Neural progenitor cell (in vitro differentiated cells): ENCODE measurements at regions not wholly inside any gene's neighbourhood (a gene's known extent, or its start where the extent isn't known, plus 50 kb on each side); places are given as distances from the start of the nearest gene placed in this dataset.

ENCODE experiments used
- DNase-seq: peaks from one replicate; pipeline ENCODE4 v3.0.0-alpha.2; 2016; ENCODE audit warnings: low spot score
- H2AFZ ChIP-seq: fragments of 200-600 bp; sonication (generic); replicated peaks from 2 replicates; pipeline ENCODE4 v1.6.1; 2016; ENCODE audit warnings: antibody characterized with exemption
- H3F3A ChIP-seq: fragments of 200-600 bp; sonication (generic); 2 replicates; pipeline ENCODE4 v1.6.1; 2016; ENCODE audit warnings: antibody characterized with exemption, low read depth
- H3K27ac ChIP-seq: fragments of 200-600 bp; sonication (generic); 2 replicates; pipeline ENCODE4 v1.5.1; 2016; ENCODE audit warnings: mild to moderate bottlenecking
- H3K27me3 ChIP-seq: fragments of 200-600 bp; sonication (generic); 2 replicates; pipeline ENCODE4 v1.6.1; 2016; ENCODE audit warnings: mild to moderate bottlenecking, moderate library complexity
- H3K36me3 ChIP-seq: fragments of 200-600 bp; sonication (generic); 2 replicates; pipeline ENCODE4 v1.5.1; 2016
- H3K4me1 ChIP-seq: fragments of 200-600 bp; sonication (generic); 2 replicates; pipeline ENCODE4 v1.6.1; 2016; ENCODE audit warnings: mixed run types
- H3K4me2 ChIP-seq: fragments of 200-600 bp; sonication (generic); 2 replicates; pipeline ENCODE4 v1.6.1; 2016
- H3K4me3 ChIP-seq: fragments of 200-600 bp; sonication (generic); 2 replicates; pipeline ENCODE4 v1.5.1; 2016
- H3K79me2 ChIP-seq: fragments of 200-600 bp; sonication (generic); 2 replicates; pipeline ENCODE4 v1.6.1; 2016; ENCODE audit warnings: low read depth
- H3K9ac ChIP-seq: fragments of 200-600 bp; sonication (generic); 2 replicates; pipeline ENCODE4 v1.6.1; 2016
- H3K9me3 ChIP-seq: fragments of 200-600 bp; sonication (generic); 2 replicates; pipeline ENCODE4 v1.5.1; 2016; ENCODE audit warnings: low read depth
- H4K20me1 ChIP-seq: fragments of 200-600 bp; sonication (generic); 2 replicates; pipeline ENCODE4 v1.6.1; 2016; ENCODE audit warnings: low read depth
- H3K27ac Mint-ChIP-seq: 3 replicates; pipeline ENCODE4 v1.8.0; 2021; ENCODE audit warnings: mixed read lengths
- H3K27me3 Mint-ChIP-seq: 2 replicates; pipeline ENCODE4 v1.8.0; 2022; ENCODE audit warnings: low read depth, mild to moderate bottlenecking, inconsistent platforms, moderate library complexity, mixed read lengths; ENCODE audit not compliant: insufficient read depth
- H3K36me3 Mint-ChIP-seq: 3 replicates; pipeline ENCODE4 v1.8.0; 2021; ENCODE audit warnings: mixed read lengths
- H3K4me1 Mint-ChIP-seq: 3 replicates; pipeline ENCODE4 v1.8.0; 2021; ENCODE audit warnings: mixed read lengths
- H3K4me3 Mint-ChIP-seq: 3 replicates; pipeline ENCODE4 v1.8.0; 2021; ENCODE audit warnings: mild to moderate bottlenecking, moderate library complexity, mixed read lengths
- H3K9me3 Mint-ChIP-seq: 3 replicates; pipeline ENCODE4 v1.8.0; 2020; ENCODE audit warnings: mixed read lengths
- CTCF ChIP-seq: fragments of 200-600 bp; sonication (generic); IDR thresholded peaks from 2 replicates; pipeline ENCODE4 v1.5.1; 2017; ENCODE audit warnings: antibody characterized with exemption, mild to moderate bottlenecking
- EZH2 ChIP-seq: fragments of 200-600 bp; sonication (generic); IDR thresholded peaks from 2 replicates; pipeline ENCODE4 v1.6.1; 2017; ENCODE audit warnings: antibody characterized with exemption, mild to moderate bottlenecking, moderate library complexity
- EZH2phosphoT487 ChIP-seq: fragments of 200-600 bp; sonication (generic); IDR thresholded peaks from 2 replicates; pipeline ENCODE4 v1.6.1; 2017; ENCODE audit warnings: antibody characterized with exemption

GRCh38 chr22:49070501-49070900, 757.2 kb downstream of the BRD1 start:
- Mint-ChIP-seq H3K27me3 (peaks cover 9% of the 10 kb centered on the region), H3K4me3 (no peak overlapping the region), H3K9me3 (no peaks in the 10 kb centered on the region), H3K36me3 (no peaks in the 10 kb centered on the region), H3K27ac (no peak overlapping the region), H3K4me1 (peaks cover 6% of the 10 kb centered on the region)
- Histone ChIP-seq H3K4me1 (peaks cover 8% of the 10 kb centered on the region), H3F3A (peaks cover 7% of the 10 kb centered on the region), H3K9me3 (no peaks in the 10 kb centered on the region), H2AFZ (no peak overlapping the region), H3K79me2 (no peaks in the 10 kb centered on the region), H3K9ac (no peak overlapping the region), H3K4me3 (no peak overlapping the region), H3K27me3 (no peaks in the 10 kb centered on the region), H3K27ac (no peak overlapping the region), H4K20me1 (no peaks in the 10 kb centered on the region), H3K36me3 (no peaks in the 10 kb centered on the region), H3K4me2 (no peak overlapping the region)
- peak; percentile 44 for DNase-seq
- TF ChIP-seq EZH2phosphoT487 = no peak
- TF ChIP-seq CTCF = no peak
- TF ChIP-seq EZH2 = no peak

GRCh38 chr22:49068861-49069500, 758.7 kb downstream of the BRD1 start:
- TF ChIP-seq CTCF = no peak
- TF ChIP-seq EZH2phosphoT487 = no peak
- TF ChIP-seq EZH2 = no peak
- no peaks in the 10 kb centered on the region for H3K9me3 Mint-ChIP-seq
- peaks cover 6% of the 10 kb centered on the region for H3K4me1 Mint-ChIP-seq

GRCh38 chr22:49067504-49067903, 760.2 kb downstream of the BRD1 start:
- Histone ChIP-seq H3K27me3 (no peaks in the 10 kb centered on the region), H2AFZ (no peak overlapping the region), H3K4me2 (no peak overlapping the region)

More at GRCh38 chr22:49068861-49069500, 758.7 kb downstream of the BRD1 start:
- Histone ChIP-seq H2AFZ (no peak overlapping the region), H4K20me1 (no peaks in the 10 kb centered on the region), H3K27ac (no peak overlapping the region), H3K79me2 (no peaks in the 10 kb centered on the region), H3K4me1 (peaks cover 8% of the 10 kb centered on the region), H3K4me3 (no peak overlapping the region), H3K4me2 (no peak overlapping the region), H3K27me3 (no peaks in the 10 kb centered on the region), H3F3A (peaks cover 7% of the 10 kb centered on the region), H3K9me3 (no peaks in the 10 kb centered on the region), H3K36me3 (no peaks in the 10 kb centered on the region), H3K9ac (no peak overlapping the region)
- Mint-ChIP-seq H3K27me3 (peaks cover 9% of the 10 kb centered on the region), H3K4me3 (no peak overlapping the region), H3K36me3 (no peaks in the 10 kb centered on the region), H3K27ac (no peak overlapping the region)
- DNase-seq = no peak

More at GRCh38 chr22:49067504-49067903, 760.2 kb downstream of the BRD1 start:
- TF ChIP-seq CTCF (no peak), EZH2phosphoT487 (no peak)
- Histone ChIP-seq H3K4me1 (peaks cover 15% of the 10 kb centered on the region), H3K27ac (no peak overlapping the region), H3F3A (peaks cover 7% of the 10 kb centered on the region), H3K4me3 (no peak overlapping the region), H3K36me3 (no peaks in the 10 kb centered on the region), H3K9ac (no peak overlapping the region), H3K79me2 (no peaks in the 10 kb centered on the region), H4K20me1 (no peaks in the 10 kb centered on the region), H3K9me3 (no peaks in the 10 kb centered on the region)
- peaks cover 9% of the 10 kb centered on the region for H3K27me3 Mint-ChIP-seq
- H3K36me3 Mint-ChIP-seq = no peaks in the 10 kb centered on the region
- peaks cover 10% of the 10 kb centered on the region for H3K4me1 Mint-ChIP-seq
- no peak for DNase-seq
- no peak overlapping the region for H3K4me3 Mint-ChIP-seq
- H3K27ac Mint-ChIP-seq = no peak overlapping the region
- H3K9me3 Mint-ChIP-seq = no peaks in the 10 kb centered on the region
